ENCODE measurements at regions not wholly inside any gene's neighbourhood (a gene's known extent, or its start where the extent isn't known, plus 50 kb on each side); places are given as distances from the start of the nearest gene placed in this dataset.

DNA sequence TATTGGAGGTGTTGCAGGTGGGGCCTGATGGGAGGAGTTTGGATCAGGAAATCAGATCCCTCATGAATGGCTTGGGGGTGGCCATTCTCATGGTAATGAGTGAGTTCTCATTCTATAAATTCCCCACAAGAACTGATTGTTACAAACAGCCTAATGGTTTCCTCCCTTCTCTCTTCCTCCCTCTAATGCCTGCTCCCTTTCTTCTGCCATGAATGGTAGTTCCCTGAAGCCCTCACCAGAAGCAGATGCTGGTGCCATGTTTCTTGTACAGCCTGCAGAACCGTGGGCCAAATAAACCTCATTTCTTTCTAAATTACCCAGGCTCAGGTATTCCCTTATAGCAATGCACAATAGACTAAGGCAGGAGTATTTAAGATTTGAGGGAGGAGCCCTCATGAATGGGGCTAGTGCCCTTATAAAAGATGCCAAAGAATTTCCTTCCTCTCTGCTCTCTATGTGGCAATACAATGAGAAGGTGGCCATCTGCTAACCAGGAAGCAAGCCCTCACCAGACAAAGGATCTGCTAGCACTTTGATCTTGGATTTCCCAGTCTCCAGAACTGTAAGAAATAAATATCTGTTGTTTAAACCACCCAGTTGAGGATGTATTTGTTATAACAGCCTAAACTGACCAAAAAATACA lies 251.8 kb downstream of the ZEB2 start:
- no peak for TF ChIP-seq POLR2A (IDR thresholded peaks at IDR 0.05; ENCODE audit: low read depth, low read length)
- FAIRE-seq: no peak
- no peak for DNase-seq (ENCODE audit: insufficient read length, low spot score)

DNA sequence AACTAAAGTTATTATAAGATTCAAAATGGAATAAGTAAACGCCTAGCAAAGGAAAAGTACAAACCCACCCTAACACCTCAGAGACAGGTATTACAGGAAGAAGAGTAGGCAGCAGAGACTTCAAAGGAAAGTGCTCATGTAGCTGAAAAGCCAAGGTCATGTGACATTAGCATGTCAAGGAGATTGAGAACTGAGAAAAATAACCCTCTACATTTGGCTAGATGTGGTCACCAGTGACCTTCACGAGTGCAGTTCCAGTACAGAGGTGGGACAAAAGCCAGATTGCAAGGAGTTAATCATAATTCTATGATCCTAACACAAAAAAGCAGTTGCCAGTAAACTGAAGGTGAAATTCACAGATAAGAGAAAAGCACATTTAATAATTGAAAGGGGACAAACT lies 252.7 kb downstream of the ZEB2 start:
- FAIRE-seq (no peak), DNase-seq (ENCODE audit: insufficient read length, low spot score) (no peak)
- no peak for TF ChIP-seq POLR2A (IDR thresholded peaks at IDR 0.05; ENCODE audit: low read depth, low read length)

DNA sequence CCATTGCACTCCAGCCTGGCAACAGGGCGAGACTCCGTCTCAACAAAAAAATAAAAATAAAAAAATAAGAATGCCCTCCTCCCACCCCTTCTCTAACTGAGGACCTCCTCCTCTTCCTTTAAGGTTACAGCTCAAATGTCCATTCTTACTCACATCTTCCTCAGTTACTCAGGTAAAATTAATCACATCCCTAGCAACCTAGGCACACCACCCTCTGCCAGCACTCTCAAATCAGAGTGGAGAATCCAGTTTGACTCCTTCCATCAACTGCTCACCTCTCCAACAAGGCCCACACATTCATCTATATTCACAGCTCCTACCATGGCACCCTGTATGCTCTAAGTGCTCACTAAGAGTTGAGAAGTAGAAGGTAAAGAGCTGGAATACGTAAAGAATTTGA lies 254.3 kb downstream of the ZEB2 start:
- DNase-seq (ENCODE audit: insufficient read length, low spot score): no peak
- no peak for TF ChIP-seq POLR2A (IDR thresholded peaks at IDR 0.05; ENCODE audit: low read depth, low read length)
- FAIRE-seq: no peak

DNA sequence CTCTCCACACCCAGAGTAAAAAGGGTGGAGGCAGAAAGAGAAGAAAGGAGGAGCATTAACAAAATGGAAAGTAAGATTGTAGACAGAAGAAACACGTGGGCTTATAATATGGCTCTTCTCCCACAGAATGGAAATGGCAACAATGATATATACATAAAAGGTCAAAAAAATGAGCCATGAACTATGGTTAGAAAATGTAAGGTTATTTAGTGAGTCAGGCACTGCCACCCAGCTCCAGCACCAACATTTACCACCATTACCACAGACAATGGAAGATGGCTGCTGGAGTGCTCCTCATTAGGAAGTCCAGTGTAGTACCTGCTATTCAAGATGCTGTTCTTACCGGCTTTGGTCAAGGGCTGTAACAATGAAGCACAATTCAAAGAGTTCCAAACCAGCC lies 258.0 kb downstream of the ZEB2 start:
- no peak for TF ChIP-seq POLR2A (IDR thresholded peaks at IDR 0.05; ENCODE audit: low read depth, low read length)
- DNase-seq (ENCODE audit: insufficient read length, low spot score): no peak
- FAIRE-seq: no peak

DNA sequence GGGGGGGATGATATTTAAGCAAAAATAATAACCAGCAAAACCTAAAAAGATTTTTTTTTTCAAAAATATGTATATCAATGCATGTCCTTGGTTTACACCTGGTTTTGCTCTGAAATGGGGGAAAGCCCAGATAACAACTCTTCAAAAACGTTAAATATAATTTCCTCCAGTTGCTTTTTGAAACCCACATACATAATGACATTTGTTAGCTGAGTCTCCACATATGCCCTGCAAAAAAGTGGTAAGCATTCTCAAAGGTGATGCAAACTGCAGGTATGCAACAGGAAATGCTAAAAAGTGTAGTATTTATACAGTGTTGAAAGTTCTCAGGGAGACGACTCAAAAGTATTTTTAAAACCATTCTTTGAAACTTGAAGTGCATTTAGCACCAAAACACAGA lies 258.6 kb downstream of the ZEB2 start:
- FAIRE-seq (no peak), DNase-seq (ENCODE audit: insufficient read length, low spot score) (no peak)
- TF ChIP-seq POLR2A (IDR thresholded peaks at IDR 0.05; ENCODE audit: low read depth, low read length): no peak

DNA sequence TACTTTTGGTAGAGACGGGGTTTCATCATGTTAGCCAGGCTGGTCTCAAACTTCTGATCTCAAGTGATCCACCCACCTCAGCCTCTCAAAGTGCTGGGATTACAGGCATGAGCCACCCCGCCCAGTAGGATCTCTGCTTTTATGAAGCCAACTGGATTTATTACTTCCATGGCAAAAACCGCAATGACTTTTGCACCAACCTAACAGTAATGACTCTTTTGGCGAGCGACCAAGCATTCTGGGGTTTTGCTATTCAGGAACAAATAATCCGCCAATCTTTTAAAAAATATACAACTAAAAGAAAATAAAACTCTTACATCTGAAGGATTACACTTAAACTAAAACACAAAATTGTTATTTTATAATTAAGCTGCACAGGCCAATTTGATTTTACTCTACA lies 260.6 kb downstream of the ZEB2 start:
- no peak for TF ChIP-seq POLR2A (IDR thresholded peaks at IDR 0.05; ENCODE audit: low read depth, low read length)
- FAIRE-seq: no peak

DNA sequence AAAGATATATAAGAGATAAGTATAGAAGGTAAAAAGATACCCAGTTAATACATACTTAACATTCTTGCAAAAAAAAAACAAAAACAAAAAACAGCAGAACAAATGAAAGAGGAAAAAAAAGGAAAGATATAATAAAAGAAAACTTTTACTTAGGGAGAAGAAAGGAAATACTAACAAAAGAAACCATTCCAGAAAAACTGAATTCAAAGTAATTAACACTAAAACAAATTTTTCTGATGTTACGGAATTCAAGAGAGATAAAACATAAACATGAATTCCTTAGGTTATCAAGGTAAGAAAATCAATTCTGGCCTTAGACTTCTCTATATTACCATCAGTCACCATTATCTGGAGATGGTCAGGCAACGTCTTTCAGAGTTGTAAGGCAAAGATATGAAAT lies 261.8 kb downstream of the ZEB2 start:
- no peak for DNase-seq (ENCODE audit: insufficient read length, low spot score)
- no peak for TF ChIP-seq POLR2A (IDR thresholded peaks at IDR 0.05; ENCODE audit: low read depth, low read length)
- no peak for FAIRE-seq

More for the DNA sequence above, 260.6 kb downstream of the ZEB2 start:
- no peak for DNase-seq (ENCODE audit: insufficient read length, low spot score)

DNA sequence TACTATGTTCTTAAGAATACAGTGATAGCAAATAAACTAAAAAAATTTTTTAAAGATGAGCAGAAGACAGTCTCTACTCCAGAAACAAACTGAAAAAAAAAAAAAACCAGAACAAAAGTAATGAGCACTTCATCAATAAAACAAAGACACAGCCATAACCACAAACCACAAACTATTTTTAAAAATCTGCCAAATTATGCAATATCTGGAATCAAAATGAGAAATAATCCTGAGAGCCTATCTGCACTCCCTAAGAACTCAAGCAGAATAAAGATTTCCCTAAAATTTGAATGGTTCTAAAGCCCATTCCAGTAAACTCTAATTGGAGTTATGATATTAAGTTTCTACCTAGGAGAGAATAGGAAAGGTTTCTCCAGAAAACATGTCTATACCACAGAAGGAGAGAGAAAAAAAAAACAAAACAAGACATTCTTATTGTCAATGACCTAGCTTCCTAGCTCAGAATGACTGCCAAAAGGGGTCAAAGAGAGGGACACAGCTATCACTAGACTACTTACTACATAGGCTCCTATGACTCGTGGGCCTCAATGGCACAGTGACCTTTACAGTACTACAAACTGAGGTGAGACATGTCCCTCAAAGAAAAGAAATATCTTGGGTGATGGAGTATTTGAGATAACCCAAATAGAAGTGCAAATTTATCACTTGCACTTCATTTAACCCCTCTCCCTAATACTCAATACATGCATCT lies 262.8 kb downstream of the ZEB2 start:
- no peak for FAIRE-seq
- no peak for DNase-seq (ENCODE audit: insufficient read length, low spot score)
- no peak for TF ChIP-seq POLR2A (IDR thresholded peaks at IDR 0.05; ENCODE audit: low read depth, low read length)

DNA sequence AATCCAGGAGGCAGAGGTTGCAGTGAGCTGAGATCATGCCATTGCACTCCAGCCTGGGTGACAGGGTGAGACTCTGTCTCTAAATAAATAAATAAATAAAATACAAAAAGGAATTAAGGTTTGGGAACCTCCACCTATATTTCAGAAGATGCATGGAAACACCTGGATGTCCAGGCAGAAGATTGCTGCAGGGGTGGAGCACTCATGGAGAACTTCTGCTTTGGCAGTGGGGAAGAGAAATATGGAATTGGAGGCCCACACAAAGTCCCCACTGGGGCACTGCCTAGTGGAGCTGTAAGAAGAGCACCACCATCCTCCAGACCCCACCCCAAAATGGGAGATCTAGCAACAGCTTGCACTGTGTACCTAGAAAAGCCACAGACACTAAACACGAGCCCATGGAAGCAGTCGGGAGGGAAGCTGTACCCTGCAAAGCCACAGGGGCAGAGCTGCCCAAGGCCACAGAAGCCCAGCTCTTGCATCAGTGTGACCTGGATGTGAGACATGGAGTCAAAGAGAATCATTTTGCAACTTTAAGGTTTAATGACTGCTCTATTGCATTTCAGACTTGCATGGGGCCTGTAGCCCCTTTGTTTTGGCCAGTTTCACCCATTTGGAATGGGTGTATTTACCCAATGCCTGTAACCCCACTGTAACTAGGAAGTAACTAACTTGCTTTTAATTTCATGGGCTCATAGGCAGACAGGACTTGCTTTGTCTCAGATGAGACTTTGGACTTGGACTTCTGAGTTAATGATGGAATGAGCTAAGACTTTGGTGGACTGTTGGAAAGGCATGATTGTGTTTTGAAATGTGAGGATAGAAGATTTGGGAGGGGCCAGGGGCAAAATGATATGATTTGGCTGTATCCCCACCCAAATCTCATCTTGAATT lies 265.3 kb downstream of the ZEB2 start:
- TF ChIP-seq POLR2A (IDR thresholded peaks at IDR 0.05; ENCODE audit: low read depth, low read length): no peak
- FAIRE-seq: no peak
- DNase-seq (ENCODE audit: insufficient read length, low spot score): no peak

DNA sequence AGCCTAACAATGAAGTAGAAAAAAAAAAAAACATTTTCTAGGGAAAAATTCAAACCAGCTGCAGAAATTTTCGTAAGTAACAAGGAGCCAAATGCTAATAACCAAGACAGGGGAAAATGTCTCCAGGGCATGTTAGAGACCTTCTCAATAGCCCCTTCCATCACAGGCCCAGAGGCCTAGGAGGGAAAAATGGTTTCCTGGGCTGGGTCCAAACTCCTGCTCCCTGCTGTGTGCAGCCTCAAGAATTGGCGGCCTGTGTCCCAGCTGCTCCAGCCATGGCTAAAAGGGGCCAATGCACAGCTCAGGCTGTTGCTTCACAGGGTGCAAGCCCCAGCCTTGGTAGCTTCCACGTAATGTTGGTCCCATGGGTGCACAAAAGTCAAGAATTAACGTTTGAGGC lies 266.2 kb downstream of the ZEB2 start:
- TF ChIP-seq POLR2A (IDR thresholded peaks at IDR 0.05; ENCODE audit: low read depth, low read length): no peak
- DNase-seq (ENCODE audit: insufficient read length, low spot score) (no peak), FAIRE-seq (no peak)

DNA sequence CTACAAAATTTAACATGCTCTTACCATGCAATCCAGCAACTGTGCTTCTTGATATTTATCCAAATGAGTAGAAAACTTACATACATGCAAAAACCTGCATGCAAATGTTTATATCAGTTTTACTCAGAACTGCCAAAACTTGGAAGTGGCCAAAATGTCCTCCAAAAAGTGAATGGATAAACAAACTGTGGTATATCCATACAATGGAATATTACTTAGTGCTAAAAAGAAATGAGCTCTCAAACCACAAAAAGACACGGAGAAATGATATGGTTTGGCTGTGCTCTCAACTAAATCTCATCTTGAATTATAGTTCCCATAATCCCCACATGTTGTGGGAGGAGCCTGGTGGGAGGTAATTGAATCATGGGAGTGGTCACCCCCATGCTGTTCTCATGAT lies 267.2 kb downstream of the ZEB2 start:
- TF ChIP-seq POLR2A (IDR thresholded peaks at IDR 0.05; ENCODE audit: low read depth, low read length): no peak
- DNase-seq (ENCODE audit: insufficient read length, low spot score) (no peak), FAIRE-seq (no peak)

DNA sequence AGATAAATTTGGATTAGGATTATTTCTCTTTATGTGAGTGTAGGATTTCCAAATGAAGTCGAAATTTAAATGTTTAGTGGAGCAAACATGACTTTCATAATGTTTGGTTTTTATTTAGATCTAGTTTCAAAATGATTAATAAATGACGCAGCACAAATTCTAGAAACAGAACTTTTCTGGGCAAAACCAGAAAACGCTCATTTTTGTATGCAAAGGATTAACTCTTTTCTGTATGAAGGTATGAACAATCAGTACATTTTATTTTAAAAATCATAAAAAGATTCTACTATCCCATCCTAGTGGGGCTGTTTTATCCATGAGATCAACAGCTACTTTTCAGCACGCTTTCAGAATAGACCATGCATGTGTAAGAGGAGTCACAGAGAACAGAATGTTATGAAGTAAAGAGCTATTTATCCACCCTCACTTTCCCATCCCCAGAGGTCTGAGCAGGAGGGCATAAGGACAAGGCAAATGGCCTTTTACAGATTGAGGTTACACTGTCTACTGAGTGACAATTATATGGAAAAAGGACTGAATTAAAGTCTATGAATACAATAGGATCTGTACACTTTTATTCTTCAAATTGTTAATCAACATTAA lies 270.8 kb downstream of the ZEB2 start:
- FAIRE-seq (no peak), DNase-seq (ENCODE audit: insufficient read length, low spot score) (no peak)
- TF ChIP-seq POLR2A (IDR thresholded peaks at IDR 0.05; ENCODE audit: low read depth, low read length): no peak

DNA sequence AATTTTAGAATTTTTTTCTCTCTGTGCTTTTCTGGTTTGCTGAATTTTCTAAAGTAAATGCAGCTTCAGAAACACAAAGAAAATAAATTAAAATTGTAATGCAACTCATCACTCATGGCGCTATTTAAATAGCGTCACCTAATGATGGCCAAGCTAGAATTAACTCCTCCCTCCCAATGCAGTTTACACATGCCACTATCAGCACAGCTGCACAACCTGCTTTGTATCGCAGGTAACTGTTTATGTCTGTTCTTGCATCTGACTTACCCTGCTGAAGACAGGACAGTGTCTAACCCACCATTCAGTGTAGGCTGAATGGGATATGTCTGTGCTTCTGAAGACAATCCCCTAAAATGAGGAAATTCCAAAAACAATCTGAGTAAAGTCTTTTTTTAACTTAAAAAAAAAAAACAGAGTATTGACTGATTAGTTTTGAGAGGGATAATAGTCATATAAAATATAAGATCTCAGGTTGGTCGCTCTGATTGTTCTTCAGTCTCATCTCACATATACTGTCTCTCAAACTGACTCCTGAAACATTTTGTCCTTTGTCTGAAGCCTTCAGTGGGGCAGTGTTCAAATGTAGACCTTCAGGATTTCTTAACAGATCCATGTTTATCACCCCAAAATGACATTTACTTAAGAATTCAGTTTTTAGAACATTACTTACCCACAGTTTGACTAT lies 271.4 kb downstream of the ZEB2 start:
- DNase-seq (ENCODE audit: insufficient read length, low spot score) (no peak), FAIRE-seq (no peak)
- TF ChIP-seq POLR2A (IDR thresholded peaks at IDR 0.05; ENCODE audit: low read depth, low read length): no peak
